Vagina (tissue), 2 donors: ENCODE measurements at regions not wholly inside any gene's neighbourhood (a gene's known extent, or its start where the extent isn't known, plus 50 kb on each side); places are given as distances from the start of the nearest gene placed in this dataset.

Experiments
- DNase-seq, 2 donors: peaks; one replicate each; pipeline ENCODE4 v3.0.0-alpha.2; 2017; ENCODE audit errors: extremely low spot score in 2 of 2
- H3K27ac ChIP-seq: fragments of 200-600 bp; sonication (generic); one replicate; pipeline ENCODE4 v1.5.1; 2019
- H3K27me3 ChIP-seq: fragments of 200-600 bp; sonication (generic); one replicate; pipeline ENCODE4 v1.5.1; 2019
- H3K36me3 ChIP-seq, 2 donors: fragments of 200-600 bp; sonication (generic); one replicate each; pipeline ENCODE4 v1.5.1; 2017 to 2019
- H3K4me1 ChIP-seq: fragments of 200-600 bp; sonication (generic); one replicate; pipeline ENCODE4 v1.5.1; 2019
- H3K4me3 ChIP-seq, 2 donors: fragments of 200-600 bp; sonication (generic); 1 replicate in 1 of 2; 2 replicates in 1 of 2; pipeline ENCODE4 v1.5.1; 2016 to 2019
- H3K9me3 ChIP-seq: fragments of 200-600 bp; sonication (generic); one replicate; pipeline ENCODE4 v1.5.1; 2019
- POLR2A ChIP-seq, 2 donors: fragments of 450-650 bp; IDR thresholded peaks; one replicate each; pipeline ENCODE4 v1.6.1; 2017; ENCODE audit warnings: antibody characterized with exemption in 2 of 2, mild to moderate bottlenecking in 2 of 2, moderate library complexity in 2 of 2
- POLR2AphosphoS5 ChIP-seq, 2 donors: sonication (generic); formaldehyde crosslinking; IDR thresholded peaks; one replicate each; pipeline ENCODE4 v1.9.0; 2017; ENCODE audit warnings: antibody characterized with exemption in 2 of 2, mild to moderate bottlenecking in 2 of 2, low read depth in 1 of 2; ENCODE audit not compliant: insufficient read depth in 1 of 2
- intact Hi-C: fragments of 100-400 bp; cut with DNase I; formaldehyde crosslinking; loops from one replicate; pipeline ENCODE4 v1.15.1; 2023
- TF ChIP-seq, protein P1 (sequence below), 3 experiments: fragments of 450-650 bp in 2 of 3; fragments of 200-600 bp in 1 of 3; sonication (generic) in 1 of 3; IDR thresholded peaks; one replicate each; pipeline ENCODE4 v1.5.1; 2017 to 2019; ENCODE audit warnings: antibody characterized with exemption in 3 of 3, mild to moderate bottlenecking in 2 of 3, moderate library complexity in 2 of 3

DNA sequence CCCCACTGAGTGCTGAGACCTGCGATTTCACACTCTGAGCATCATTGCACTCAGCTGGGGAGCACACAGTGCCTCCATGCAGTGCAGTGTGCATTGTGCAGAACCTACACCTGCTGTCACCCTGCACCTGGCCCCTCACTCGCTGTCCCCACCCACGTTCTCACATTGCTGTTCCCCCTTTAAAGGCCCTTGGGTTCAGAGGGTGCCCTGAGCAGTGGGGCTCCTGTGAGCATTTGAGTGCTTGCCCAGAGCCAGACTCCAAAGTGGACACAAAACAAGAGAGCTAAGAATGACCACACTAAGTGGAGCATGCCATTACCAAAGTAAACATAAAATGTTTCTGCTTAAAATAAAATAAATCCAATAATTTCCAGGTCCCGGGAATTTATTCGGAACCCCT, 131.0 kb upstream of the CST7 start:
- intact Hi-C loops = no loop called here
- DNase-seq = no peak

DNA sequence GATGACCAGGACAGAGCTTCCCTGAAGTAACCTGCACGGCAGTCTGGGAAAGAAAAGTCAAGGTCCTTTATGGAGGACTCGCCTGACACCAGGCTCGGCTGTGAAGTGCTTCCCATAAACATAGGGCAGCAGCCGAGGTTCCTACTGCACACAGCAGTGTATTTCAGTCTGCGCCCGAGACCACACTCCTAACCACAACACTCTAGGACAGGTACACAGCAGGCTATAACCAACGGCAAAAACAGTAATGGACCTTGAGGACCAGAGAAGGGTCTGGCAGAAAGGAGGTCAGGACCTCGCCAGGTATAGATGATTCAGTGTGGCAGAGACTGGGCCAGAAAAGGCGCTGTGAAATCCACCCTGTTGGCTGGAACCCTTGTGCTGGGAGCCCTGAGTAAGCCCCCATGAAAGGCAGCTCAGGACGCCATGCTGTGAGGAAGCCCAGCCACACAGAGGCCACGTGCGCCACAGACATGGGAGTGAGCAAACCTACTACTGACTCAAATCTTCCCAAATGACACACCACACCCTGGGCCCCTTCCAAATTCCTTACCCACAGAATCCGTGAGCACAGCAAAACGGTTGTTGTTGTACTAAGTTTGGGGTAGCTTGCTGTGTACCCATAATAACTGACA, 129.6 kb upstream of the CST7 start:
- intact Hi-C loops = no loop called here

More for the DNA sequence above, 131.0 kb upstream of the CST7 start:
- Histone ChIP-seq H3K4me1 (no peaks in the 10 kb centered on the region), H3K36me3 (no peaks in the 10 kb centered on the region), H3K27ac (no peak overlapping the region), H3K27me3 (no peaks in the 10 kb centered on the region), H3K4me3 (no peak overlapping the region), H3K9me3 (no peaks in the 10 kb centered on the region)
- TF ChIP-seq POLR2A (IDR thresholded peaks at IDR 0.05) = no peak
- TF ChIP-seq, protein P1, sequence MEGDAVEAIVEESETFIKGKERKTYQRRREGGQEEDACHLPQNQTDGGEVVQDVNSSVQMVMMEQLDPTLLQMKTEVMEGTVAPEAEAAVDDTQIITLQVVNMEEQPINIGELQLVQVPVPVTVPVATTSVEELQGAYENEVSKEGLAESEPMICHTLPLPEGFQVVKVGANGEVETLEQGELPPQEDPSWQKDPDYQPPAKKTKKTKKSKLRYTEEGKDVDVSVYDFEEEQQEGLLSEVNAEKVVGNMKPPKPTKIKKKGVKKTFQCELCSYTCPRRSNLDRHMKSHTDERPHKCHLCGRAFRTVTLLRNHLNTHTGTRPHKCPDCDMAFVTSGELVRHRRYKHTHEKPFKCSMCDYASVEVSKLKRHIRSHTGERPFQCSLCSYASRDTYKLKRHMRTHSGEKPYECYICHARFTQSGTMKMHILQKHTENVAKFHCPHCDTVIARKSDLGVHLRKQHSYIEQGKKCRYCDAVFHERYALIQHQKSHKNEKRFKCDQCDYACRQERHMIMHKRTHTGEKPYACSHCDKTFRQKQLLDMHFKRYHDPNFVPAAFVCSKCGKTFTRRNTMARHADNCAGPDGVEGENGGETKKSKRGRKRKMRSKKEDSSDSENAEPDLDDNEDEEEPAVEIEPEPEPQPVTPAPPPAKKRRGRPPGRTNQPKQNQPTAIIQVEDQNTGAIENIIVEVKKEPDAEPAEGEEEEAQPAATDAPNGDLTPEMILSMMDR (IDR thresholded peaks at IDR 0.05) = no peak
- no peak for TF ChIP-seq POLR2AphosphoS5 (IDR thresholded peaks at IDR 0.05; ENCODE audit: insufficient read depth in 1 of 2, low read depth in 1 of 2)

DNA sequence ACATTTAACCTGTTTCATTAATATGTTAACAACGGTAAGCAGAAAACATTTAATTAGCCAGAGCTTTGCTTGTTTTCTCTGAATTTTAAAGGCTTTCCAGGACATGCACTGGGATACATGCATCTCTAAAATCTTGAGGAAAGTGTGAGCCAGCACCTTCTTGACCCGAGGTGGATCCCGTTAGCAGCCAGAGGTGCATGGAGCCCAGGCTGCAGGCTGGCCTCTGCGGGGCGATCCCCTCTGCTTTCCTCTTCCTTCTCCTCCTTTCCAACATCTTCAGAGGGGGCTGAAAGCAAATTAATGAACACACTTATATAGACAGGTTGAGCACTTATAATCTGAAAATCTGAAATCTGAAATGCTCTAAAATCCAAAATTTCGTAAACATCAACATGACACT, 128.7 kb upstream of the CST7 start:
- TF ChIP-seq POLR2AphosphoS5 (IDR thresholded peaks at IDR 0.05; ENCODE audit: insufficient read depth in 1 of 2, low read depth in 1 of 2) (no peak), POLR2A (IDR thresholded peaks at IDR 0.05) (no peak)
- TF ChIP-seq, protein P1 (IDR thresholded peaks at IDR 0.05) = no peak
- Histone ChIP-seq H3K36me3 (no peaks in the 10 kb centered on the region), H3K4me1 (no peaks in the 10 kb centered on the region), H3K9me3 (no peaks in the 10 kb centered on the region), H3K4me3 (no peak overlapping the region), H3K27me3 (no peaks in the 10 kb centered on the region), H3K27ac (no peak overlapping the region)
- intact Hi-C loops = no loop called here
- DNase-seq = no peak

More for the DNA sequence above, 129.6 kb upstream of the CST7 start:
- H3K9me3 ChIP-seq = no peaks in the 10 kb centered on the region
- no peaks in the 10 kb centered on the region for H3K36me3 ChIP-seq
- H3K27me3 ChIP-seq = no peaks in the 10 kb centered on the region
- DNase-seq = no peak
- no peak for TF ChIP-seq POLR2AphosphoS5 (IDR thresholded peaks at IDR 0.05; ENCODE audit: insufficient read depth in 1 of 2, low read depth in 1 of 2)
- TF ChIP-seq, protein P1 (IDR thresholded peaks at IDR 0.05) = no peak
- TF ChIP-seq POLR2A (IDR thresholded peaks at IDR 0.05) = no peak
- H3K27ac ChIP-seq = no peak overlapping the region
- no peak overlapping the region for H3K4me3 ChIP-seq
- no peaks in the 10 kb centered on the region for H3K4me1 ChIP-seq

DNA sequence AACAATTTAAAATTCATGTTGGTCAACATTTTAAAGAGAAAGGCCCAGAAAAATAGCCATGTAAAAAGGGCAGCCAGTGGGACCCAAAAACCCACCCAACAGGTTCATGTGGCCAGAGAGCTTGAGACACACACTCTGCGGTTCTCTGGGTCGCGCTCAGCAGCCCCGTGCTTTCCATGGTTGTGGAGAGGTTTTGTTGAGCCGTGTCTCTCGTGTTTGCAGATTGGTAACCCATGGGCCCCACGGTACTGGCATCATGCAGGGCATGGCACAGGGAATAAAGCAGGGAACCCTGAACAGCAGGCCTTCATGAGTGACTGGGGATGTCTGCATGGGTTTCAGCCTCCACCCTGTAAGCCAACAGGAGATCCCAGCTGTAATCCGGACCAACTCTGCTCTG, 127.7 kb upstream of the CST7 start:
- intact Hi-C loops = no loop called here
- Histone ChIP-seq H3K27me3 (no peaks in the 10 kb centered on the region), H3K9me3 (no peaks in the 10 kb centered on the region), H3K27ac (no peak overlapping the region), H3K4me1 (no peaks in the 10 kb centered on the region), H3K36me3 (no peaks in the 10 kb centered on the region), H3K4me3 (no peak overlapping the region)
- DNase-seq = no peak
- TF ChIP-seq POLR2AphosphoS5 (IDR thresholded peaks at IDR 0.05; ENCODE audit: insufficient read depth in 1 of 2, low read depth in 1 of 2) (no peak), POLR2A (IDR thresholded peaks at IDR 0.05) (no peak)
- TF ChIP-seq, protein P1 (IDR thresholded peaks at IDR 0.05) = no peak

DNA sequence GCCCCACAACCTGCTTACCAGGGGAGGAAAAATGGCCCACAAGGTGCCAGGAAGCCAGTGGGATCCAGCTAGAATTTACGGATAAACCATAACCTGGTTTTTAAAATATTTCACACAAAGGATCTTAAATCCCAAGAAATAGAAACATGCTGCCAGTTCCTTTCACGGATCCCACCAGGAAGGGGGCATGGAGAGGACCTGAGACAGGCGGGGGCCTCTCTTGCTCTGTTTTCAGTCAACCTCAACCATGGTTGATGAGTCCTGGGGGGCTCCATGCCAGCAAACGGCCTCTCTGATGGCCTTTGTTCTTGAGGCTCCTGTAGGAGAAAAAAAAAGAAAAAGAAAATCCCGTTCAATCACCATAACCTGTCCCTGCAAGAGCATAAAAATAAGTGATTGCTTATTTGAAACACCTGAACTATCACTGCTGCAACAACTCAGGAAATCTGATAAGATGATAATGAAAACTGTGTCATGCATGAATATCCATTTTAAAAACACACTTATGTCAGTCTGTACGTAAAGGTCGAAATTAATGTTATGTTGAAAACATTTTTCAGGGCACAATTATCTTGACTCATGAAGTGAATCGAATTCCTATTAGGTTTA, 125.8 kb upstream of the CST7 start:
- Histone ChIP-seq H3K36me3 (no peaks in the 10 kb centered on the region), H3K4me3 (no peak overlapping the region), H3K9me3 (no peaks in the 10 kb centered on the region), H3K27ac (no peak overlapping the region), H3K27me3 (no peaks in the 10 kb centered on the region), H3K4me1 (no peaks in the 10 kb centered on the region)
- no peak for DNase-seq
- intact Hi-C loops = no loop called here
- TF ChIP-seq POLR2AphosphoS5 (IDR thresholded peaks at IDR 0.05; ENCODE audit: insufficient read depth in 1 of 2, low read depth in 1 of 2) (no peak), POLR2A (IDR thresholded peaks at IDR 0.05) (no peak)
- TF ChIP-seq, protein P1 (IDR thresholded peaks at IDR 0.05) = no peak
